Astrocyte (in vitro differentiated cells and primary cell): ENCODE measurements at regions not wholly inside any gene's neighbourhood (a gene's known extent, or its start where the extent isn't known, plus 50 kb on each side); places are given as distances from the start of the nearest gene placed in this dataset.
A peak's percentile ranks its signal among the peaks of the same experiment; 100 is the strongest.

Source experiments
- DNase-seq: peaks from one replicate; pipeline ENCODE4 v3.0.0-alpha.2; 2010; ENCODE audit warnings: low read depth
- FAIRE-seq: peaks from 2 replicates; lab custom pipeline; 2011; peaks lifted over from hg19 to GRCh38; lab: Jason Lieb, UNC
- H2AFZ ChIP-seq: 2 replicates; pipeline ENCODE4 v1.6.0; 2012; ENCODE audit warnings: low read depth, low read length, inconsistent platforms
- H3K27ac ChIP-seq: 2 replicates; pipeline ENCODE4 v1.5.1; 2011; ENCODE audit warnings: low read depth, low read length, inconsistent platforms
- H3K27me3 ChIP-seq: 2 replicates; pipeline ENCODE4 v1.6.0; 2011; ENCODE audit warnings: low read length, inconsistent platforms; ENCODE audit not compliant: insufficient read depth
- H3K36me3 ChIP-seq: 2 replicates; pipeline ENCODE4 v1.5.1; 2011; ENCODE audit warnings: low read length, inconsistent platforms; ENCODE audit not compliant: insufficient read depth
- H3K4me1 ChIP-seq: 2 replicates; pipeline ENCODE4 v1.5.1; 2011; ENCODE audit warnings: low read length, inconsistent platforms; ENCODE audit not compliant: insufficient read depth
- H3K4me2 ChIP-seq: 2 replicates; pipeline ENCODE4 v1.6.0; 2012; ENCODE audit warnings: low read length, inconsistent platforms
- H3K4me3 ChIP-seq: 2 replicates; pipeline ENCODE4 v1.5.1; 2011; ENCODE audit warnings: low read depth, mild to moderate bottlenecking, low read length, inconsistent platforms; ENCODE audit not compliant: insufficient read depth
- H3K79me2 ChIP-seq: 2 replicates; pipeline ENCODE4 v1.6.0; 2012; ENCODE audit warnings: mild to moderate bottlenecking, low read length, inconsistent platforms; ENCODE audit not compliant: insufficient read depth
- H3K9ac ChIP-seq: 2 replicates; pipeline ENCODE4 v1.6.0; 2012; ENCODE audit warnings: mild to moderate bottlenecking, low read length, inconsistent platforms
- H3K9me3 ChIP-seq: 2 replicates; pipeline ENCODE4 v1.5.1; 2012; ENCODE audit warnings: low read depth, mild to moderate bottlenecking, low read length, inconsistent platforms; ENCODE audit not compliant: insufficient read depth
- H4K20me1 ChIP-seq: 2 replicates; pipeline ENCODE4 v1.6.0; 2012; ENCODE audit warnings: low read length, inconsistent platforms; ENCODE audit not compliant: insufficient read depth
- H3K27ac Mint-ChIP-seq: one replicate; pipeline ENCODE4 v1.8.0; 2021; ENCODE audit warnings: mild to moderate bottlenecking, mixed read lengths; ENCODE audit not compliant: unreplicated experiment
- H3K27me3 Mint-ChIP-seq: one replicate; pipeline ENCODE4 v1.8.0; 2021; ENCODE audit warnings: low read depth, mixed read lengths; ENCODE audit not compliant: unreplicated experiment
- H3K36me3 Mint-ChIP-seq: one replicate; pipeline ENCODE4 v1.8.0; 2021; ENCODE audit warnings: low read depth, mixed read lengths; ENCODE audit not compliant: unreplicated experiment
- H3K4me1 Mint-ChIP-seq: one replicate; pipeline ENCODE4 v1.8.0; 2021; ENCODE audit warnings: low read depth, mixed read lengths; ENCODE audit not compliant: unreplicated experiment
- H3K4me3 Mint-ChIP-seq: one replicate; pipeline ENCODE4 v1.8.0; 2021; ENCODE audit warnings: mild to moderate bottlenecking, moderate library complexity, mixed read lengths; ENCODE audit not compliant: unreplicated experiment
- H3K9me3 Mint-ChIP-seq: one replicate; pipeline ENCODE4 v1.8.0; 2021; ENCODE audit warnings: mild to moderate bottlenecking, mixed read lengths; ENCODE audit not compliant: unreplicated experiment
- EZH2 ChIP-seq: IDR thresholded peaks from 2 replicates; pipeline ENCODE4 v1.6.1; 2012; ENCODE audit warnings: mild to moderate bottlenecking, low read length, inconsistent platforms; ENCODE audit not compliant: insufficient read depth
- TF ChIP-seq, protein P1 (sequence below): IDR thresholded peaks from 2 replicates; pipeline ENCODE4 v1.5.1; 2011; ENCODE audit warnings: low read depth, mild to moderate bottlenecking, inconsistent platforms, low read length, moderate library complexity; ENCODE audit not compliant: insufficient read depth

DNA sequence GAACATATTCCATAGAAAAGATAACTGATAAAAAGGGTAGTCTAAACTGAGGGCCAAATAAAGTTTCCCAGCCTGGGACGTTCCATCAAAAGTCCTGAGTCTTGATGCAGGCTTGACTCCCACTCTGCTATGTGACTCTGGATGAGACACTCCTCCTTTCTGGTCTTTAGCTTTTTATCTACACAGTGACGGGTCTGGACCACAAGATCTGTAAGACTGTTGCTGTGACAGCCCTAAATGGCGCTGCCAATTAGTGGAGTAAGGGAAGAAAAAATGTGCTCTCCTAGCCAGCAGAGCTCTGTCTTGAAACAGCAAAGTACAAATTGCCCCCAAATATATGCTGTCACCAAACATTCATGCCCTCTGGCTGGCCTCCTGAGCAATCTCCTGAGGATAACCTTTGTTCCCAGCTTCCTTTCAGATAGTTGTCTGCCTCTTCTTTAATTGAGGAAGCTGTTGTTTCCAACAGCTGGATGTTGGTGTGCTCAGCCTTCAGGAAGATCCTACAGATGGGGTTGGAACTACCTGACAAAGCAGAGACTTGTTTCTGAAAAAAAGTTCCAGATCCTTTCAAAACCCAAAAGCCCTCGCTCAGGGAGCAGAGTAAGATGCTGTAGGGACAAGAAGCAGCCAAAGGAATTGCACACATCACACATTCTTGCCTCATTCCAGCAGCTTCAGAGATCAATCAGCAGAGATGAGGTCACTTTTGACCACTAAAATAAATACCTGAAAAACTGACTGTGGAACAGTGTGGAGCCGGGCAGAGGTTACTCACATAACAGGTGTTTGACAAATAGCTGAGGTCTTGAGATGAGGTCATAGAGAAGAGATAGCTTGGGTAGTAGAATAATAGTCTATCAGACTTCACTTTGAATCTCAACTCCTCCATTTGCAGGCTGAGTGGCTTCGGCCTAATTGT is 383.4 kb upstream of the FGF13 start:
- Mint-ChIP-seq H3K36me3 (no peaks in the 10 kb centered on the region), H3K27ac (peak overlapping the region; percentile 58), H3K4me1 (peaks cover 6% of the 10 kb centered on the region), H3K4me3 (no peak overlapping the region), H3K27me3 (no peaks in the 10 kb centered on the region), H3K9me3 (no peaks in the 10 kb centered on the region)
- FAIRE-seq (peak; percentile 93), DNase-seq (peak; percentile 82)
- H3K79me2 ChIP-seq = no peaks in the 10 kb centered on the region
- no peak overlapping the region for H2AFZ ChIP-seq
- H3K9me3 ChIP-seq = no peaks in the 10 kb centered on the region
- no peaks in the 10 kb centered on the region for H4K20me1 ChIP-seq
- no peaks in the 10 kb centered on the region for H3K36me3 ChIP-seq
- no peak overlapping the region for H3K9ac ChIP-seq
- H3K4me2 ChIP-seq = peak overlapping the region; percentile 26
- no peak overlapping the region for H3K4me3 ChIP-seq
- no peak for TF ChIP-seq EZH2
- TF ChIP-seq, protein P1, sequence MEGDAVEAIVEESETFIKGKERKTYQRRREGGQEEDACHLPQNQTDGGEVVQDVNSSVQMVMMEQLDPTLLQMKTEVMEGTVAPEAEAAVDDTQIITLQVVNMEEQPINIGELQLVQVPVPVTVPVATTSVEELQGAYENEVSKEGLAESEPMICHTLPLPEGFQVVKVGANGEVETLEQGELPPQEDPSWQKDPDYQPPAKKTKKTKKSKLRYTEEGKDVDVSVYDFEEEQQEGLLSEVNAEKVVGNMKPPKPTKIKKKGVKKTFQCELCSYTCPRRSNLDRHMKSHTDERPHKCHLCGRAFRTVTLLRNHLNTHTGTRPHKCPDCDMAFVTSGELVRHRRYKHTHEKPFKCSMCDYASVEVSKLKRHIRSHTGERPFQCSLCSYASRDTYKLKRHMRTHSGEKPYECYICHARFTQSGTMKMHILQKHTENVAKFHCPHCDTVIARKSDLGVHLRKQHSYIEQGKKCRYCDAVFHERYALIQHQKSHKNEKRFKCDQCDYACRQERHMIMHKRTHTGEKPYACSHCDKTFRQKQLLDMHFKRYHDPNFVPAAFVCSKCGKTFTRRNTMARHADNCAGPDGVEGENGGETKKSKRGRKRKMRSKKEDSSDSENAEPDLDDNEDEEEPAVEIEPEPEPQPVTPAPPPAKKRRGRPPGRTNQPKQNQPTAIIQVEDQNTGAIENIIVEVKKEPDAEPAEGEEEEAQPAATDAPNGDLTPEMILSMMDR = no peak
- no peaks in the 10 kb centered on the region for H3K27me3 ChIP-seq
- peaks cover 9% of the 10 kb centered on the region for H3K4me1 ChIP-seq
- peak overlapping the region; percentile 12 for H3K27ac ChIP-seq

DNA sequence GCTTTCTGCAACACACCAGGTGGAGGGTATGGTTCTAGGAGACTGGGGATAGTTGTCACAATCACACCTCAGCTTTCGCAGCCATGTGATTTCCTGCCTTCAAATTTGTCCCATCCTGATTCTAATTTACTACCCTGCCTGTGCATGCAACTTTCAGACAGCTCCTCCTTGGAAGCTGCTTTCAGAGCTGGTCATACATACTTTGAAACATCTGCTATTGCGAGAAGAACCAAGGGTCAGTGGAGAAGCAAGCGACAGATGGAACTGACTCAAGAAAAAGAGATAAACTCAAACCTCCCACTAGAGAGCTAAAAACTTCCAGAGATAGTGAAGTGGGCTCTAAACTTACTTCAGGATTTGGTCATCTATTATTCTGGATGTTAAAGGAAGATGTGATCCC is 381.7 kb upstream of the FGF13 start:
- Histone ChIP-seq H2AFZ (no peak overlapping the region), H3K79me2 (no peaks in the 10 kb centered on the region), H3K27me3 (no peaks in the 10 kb centered on the region), H3K4me3 (no peak overlapping the region), H3K4me2 (no peak overlapping the region), H3K4me1 (peaks cover 9% of the 10 kb centered on the region), H3K27ac (no peak overlapping the region), H3K9me3 (no peaks in the 10 kb centered on the region), H3K36me3 (no peaks in the 10 kb centered on the region), H3K9ac (no peak overlapping the region), H4K20me1 (no peaks in the 10 kb centered on the region)
- FAIRE-seq = peak; percentile 73
- Mint-ChIP-seq H3K27ac (no peak overlapping the region), H3K27me3 (no peaks in the 10 kb centered on the region), H3K36me3 (no peaks in the 10 kb centered on the region), H3K4me3 (no peak overlapping the region), H3K9me3 (no peaks in the 10 kb centered on the region), H3K4me1 (peaks cover 6% of the 10 kb centered on the region)
- TF ChIP-seq, protein P1 = no peak
- no peak for TF ChIP-seq EZH2
- DNase-seq = no peak

DNA sequence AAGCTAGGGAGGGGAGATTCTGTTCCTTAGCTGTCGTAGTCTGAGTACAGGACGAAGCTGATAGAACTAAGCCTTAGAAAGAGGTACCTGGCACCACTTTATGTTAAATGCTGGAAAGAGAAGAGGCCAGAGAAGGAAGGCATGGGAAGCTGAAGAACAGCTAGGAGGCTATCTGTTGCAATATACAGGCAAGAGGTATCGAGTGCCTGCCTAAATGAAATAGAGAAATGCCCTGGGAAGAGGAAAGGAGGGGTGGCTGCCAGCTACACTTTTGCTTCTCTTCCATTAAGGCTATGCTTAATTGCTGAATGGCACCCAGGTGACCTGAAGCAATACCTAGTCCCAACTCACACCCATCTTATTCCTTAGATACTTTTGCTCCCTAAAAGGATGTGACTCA is 380.4 kb upstream of the FGF13 start:
- no peak for DNase-seq
- no peaks in the 10 kb centered on the region for H3K9me3 ChIP-seq
- no peaks in the 10 kb centered on the region for H4K20me1 ChIP-seq
- no peaks in the 10 kb centered on the region for H3K36me3 Mint-ChIP-seq
- H3K27me3 ChIP-seq = no peaks in the 10 kb centered on the region
- H3K4me1 ChIP-seq = peaks cover 9% of the 10 kb centered on the region
- no peak overlapping the region for H2AFZ ChIP-seq
- TF ChIP-seq EZH2 = no peak
- TF ChIP-seq, protein P1 = no peak
- H3K4me1 Mint-ChIP-seq = peaks cover 6% of the 10 kb centered on the region
- H3K4me2 ChIP-seq = no peak overlapping the region
- no peaks in the 10 kb centered on the region for H3K79me2 ChIP-seq
- FAIRE-seq = no peak
- no peak overlapping the region for H3K4me3 ChIP-seq
- H3K9me3 Mint-ChIP-seq = no peaks in the 10 kb centered on the region
- H3K36me3 ChIP-seq = no peaks in the 10 kb centered on the region
- no peak overlapping the region for H3K27ac Mint-ChIP-seq
- no peak overlapping the region for H3K27ac ChIP-seq
- no peak overlapping the region for H3K4me3 Mint-ChIP-seq
- H3K9ac ChIP-seq = no peak overlapping the region
- H3K27me3 Mint-ChIP-seq = no peaks in the 10 kb centered on the region
